WTC11 (cell line): ENCODE measurements at regions not wholly inside any gene's neighbourhood (a gene's known extent, or its start where the extent isn't known, plus 50 kb on each side); places are given as distances from the start of the nearest gene placed in this dataset.
A peak's percentile ranks its signal among the peaks of the same experiment; 100 is the strongest.

ENCODE experiments used
- ATAC-seq: fragments of 200-7000 bp; cut with Tn5 transposase; 2 replicates; pipeline ENCODE4 v1.10.0; 2021; ENCODE audit warnings: mild to moderate bottlenecking, moderate library complexity
- CTCF ChIA-PET: fragments of 300-600 bp; sonication (Branson Sonifier 250); formaldehyde crosslinking; loops from one replicate; lab custom pipeline; 2021; ENCODE audit warnings: antibody characterized with exemption; lab: Charles Lee
- POLR2A ChIA-PET: fragments of 350-600 bp; sonication (Branson Sonifier 250); formaldehyde crosslinking; loops from one replicate; lab custom pipeline; 2021; ENCODE audit warnings: antibody characterized with exemption; lab: Charles Lee
- DNase-seq: peaks from one replicate; pipeline ENCODE4 v3.0.0; 2021; ENCODE audit warnings: low spot score
- H3K27ac Mint-ChIP-seq: 2 replicates; pipeline ENCODE4 v1.8.0; 2021; ENCODE audit warnings: mixed read lengths
- H3K27me3 Mint-ChIP-seq: 2 replicates; pipeline ENCODE4 v1.8.0; 2021; ENCODE audit warnings: low read depth, mild to moderate bottlenecking, moderate library complexity, mixed read lengths
- H3K36me3 Mint-ChIP-seq: 2 replicates; pipeline ENCODE4 v1.8.0; 2021; ENCODE audit warnings: mixed read lengths
- H3K4me1 Mint-ChIP-seq: 2 replicates; pipeline ENCODE4 v1.8.0; 2022; ENCODE audit warnings: mixed read lengths
- H3K4me3 Mint-ChIP-seq: 2 replicates; pipeline ENCODE4 v1.8.0; 2021; ENCODE audit warnings: mild to moderate bottlenecking, moderate library complexity, mixed read lengths
- H3K9me3 Mint-ChIP-seq: 2 replicates; pipeline ENCODE4 v1.8.0; 2021; ENCODE audit warnings: mixed read lengths
- E2F1 ChIP-seq: sonication (generic); formaldehyde crosslinking; IDR thresholded peaks from 2 replicates; pipeline ENCODE4 v1.8.0; 2022; ENCODE audit warnings: mild to moderate bottlenecking, missing genetic modification reagents
- EMX1 ChIP-seq: fragments of 250-450 bp; sonication (Bioruptor Pico); IDR thresholded peaks from 2 replicates; pipeline ENCODE4 v1.8.0; 2021; ENCODE audit warnings: mild to moderate bottlenecking
- ESRRA ChIP-seq: sonication (generic); formaldehyde crosslinking; IDR thresholded peaks from 2 replicates; pipeline ENCODE4 v1.8.1; 2022; ENCODE audit warnings: mild to moderate bottlenecking, missing genetic modification reagents, borderline replicate concordance
- FOXP1 ChIP-seq: sonication (generic); formaldehyde crosslinking; IDR thresholded peaks from 2 replicates; pipeline ENCODE4 v1.8.0; 2022; ENCODE audit warnings: missing genetic modification reagents, mild to moderate bottlenecking, moderate library complexity, borderline replicate concordance
- HMGXB4 ChIP-seq: sonication (generic); formaldehyde crosslinking; IDR thresholded peaks from 2 replicates; pipeline ENCODE4 v1.8.1; 2023; ENCODE audit warnings: mild to moderate bottlenecking, moderate library complexity, missing genetic modification reagents
- NR1H2 ChIP-seq: sonication (generic); formaldehyde crosslinking; IDR thresholded peaks from 2 replicates; pipeline ENCODE4 v1.9.0; 2021; ENCODE audit warnings: mild to moderate bottlenecking, moderate library complexity, missing genetic modification reagents
- SMAD3 ChIP-seq: sonication (generic); formaldehyde crosslinking; IDR thresholded peaks from 2 replicates; pipeline ENCODE4 v1.8.0; 2022; ENCODE audit warnings: missing genetic modification reagents, mild to moderate bottlenecking, borderline replicate concordance
- USF1 ChIP-seq: sonication (generic); formaldehyde crosslinking; IDR thresholded peaks from 2 replicates; pipeline ENCODE4 v1.8.0; 2022; ENCODE audit warnings: mild to moderate bottlenecking, missing genetic modification reagents
- USF2 ChIP-seq: sonication (generic); formaldehyde crosslinking; IDR thresholded peaks from 2 replicates; pipeline ENCODE4 v1.8.1; 2023; ENCODE audit warnings: mild to moderate bottlenecking, missing genetic modification reagents, moderate library complexity
- ZBTB21 ChIP-seq: sonication (generic); formaldehyde crosslinking; IDR thresholded peaks from 2 replicates; pipeline ENCODE4 v1.8.1; 2023; ENCODE audit warnings: mild to moderate bottlenecking, missing genetic modification reagents, borderline replicate concordance
- ZNF281 ChIP-seq: sonication (generic); formaldehyde crosslinking; IDR thresholded peaks from 2 replicates; pipeline ENCODE4 v1.8.0; 2023; ENCODE audit warnings: mild to moderate bottlenecking, missing genetic modification reagents
- ZNF396 ChIP-seq: fragments of 250-450 bp; sonication (Bioruptor Pico); IDR thresholded peaks from 2 replicates; pipeline ENCODE4 v1.8.0; 2021; ENCODE audit warnings: mild to moderate bottlenecking, moderate library complexity, borderline replicate concordance
- ZNF532 ChIP-seq: fragments of 250-450 bp; sonication (Bioruptor Pico); IDR thresholded peaks from 2 replicates; pipeline ENCODE4 v1.9.0; 2021; ENCODE audit warnings: mild to moderate bottlenecking, borderline replicate concordance

GRCh38 chr12:93192878-93193277, 184.8 kb upstream of the NUDT4 start:
- TF ChIP-seq ZBTB21 (CRISPR knock-in tag) = no peak
- TF ChIP-seq USF2 = peak; percentile 85
- peak; percentile 86 for TF ChIP-seq USF1
- H3K27ac Mint-ChIP-seq = no peak overlapping the region
- ChIA-PET POLR2A (no interaction called here), CTCF (no interaction called here)
- 0 out of 2 replicates have a peak, but pooled peaks cover 3% of the 10 kb centered on the region for H3K4me1 Mint-ChIP-seq
- DNase-seq = no peak
- no peak for ATAC-seq
- H3K9me3 Mint-ChIP-seq = peaks cover 18% of the 10 kb centered on the region
- no peak overlapping the region for H3K4me3 Mint-ChIP-seq
- peaks cover 4% of the 10 kb centered on the region; the same call in 1 of the 2 replicates for H3K36me3 Mint-ChIP-seq
- H3K27me3 Mint-ChIP-seq = no peaks in the 10 kb centered on the region

- Mint-ChIP-seq H3K36me3 (peaks cover 4% of the 10 kb centered on the region; the same call in 1 of the 2 replicates), H3K27ac (no peak overlapping the region), H3K4me3 (no peak overlapping the region), H3K4me1 (peaks cover 5% of the 10 kb centered on the region), H3K9me3 (peaks cover 18% of the 10 kb centered on the region), H3K27me3 (no peaks in the 10 kb centered on the region)
- CTCF ChIA-PET = no interaction called here
- no peak for DNase-seq
- POLR2A ChIA-PET = no interaction called here
- TF ChIP-seq FOXP1 (CRISPR knock-in tag) = no peak
- no peak for TF ChIP-seq E2F1 (CRISPR knock-in tag)
- no peak for TF ChIP-seq ZNF396
- no peak for TF ChIP-seq EMX1 (CRISPR knock-in tag)
- TF ChIP-seq ESRRA (CRISPR knock-in tag) = no peak
- no peak for TF ChIP-seq SMAD3 (CRISPR knock-in tag)
- TF ChIP-seq NR1H2 (CRISPR knock-in tag) = no peak
- TF ChIP-seq ZNF532 (CRISPR knock-in tag) = no peak
- TF ChIP-seq HMGXB4 (CRISPR knock-in tag) = no peak
- no peak for TF ChIP-seq ZNF281 (CRISPR knock-in tag)
- ATAC-seq = no peak
Observed at GRCh38 chr12:93195511-93195910, 182.2 kb upstream of the NUDT4 start.
